ENCODE measurements at regions not wholly inside any gene's neighbourhood (a gene's known extent, or its start where the extent isn't known, plus 50 kb on each side); places are given as distances from the start of the nearest gene placed in this dataset.
A peak's percentile ranks its signal among the peaks of the same experiment; 100 is the strongest.

- no peak for DNase-seq (ENCODE audit: low read depth)
Observed at GRCh38 chr9:7238247-7238637, 480.5 kb downstream of the KDM4C start.

- DNase-seq (ENCODE audit: low read depth), result peak; percentile 83
Observed at GRCh38 chr9:7237473-7238246, 479.9 kb downstream of the KDM4C start.

- no peak for DNase-seq (ENCODE audit: low read depth)
Observed at GRCh38 chr9:7236186-7236585, 478.4 kb downstream of the KDM4C start.

GRCh38 chr9:7234144-7234543 is 476.4 kb downstream of the KDM4C start:
- no peak for DNase-seq (ENCODE audit: low read depth)

- DNase-seq (ENCODE audit: low read depth), result no peak
Observed at GRCh38 chr9:7229571-7229970, 471.8 kb downstream of the KDM4C start.

- no peak for DNase-seq (ENCODE audit: low read depth)
Observed at GRCh38 chr9:7228726-7229125, 471.0 kb downstream of the KDM4C start.

- no peak for DNase-seq (ENCODE audit: low read depth)
Observed at GRCh38 chr9:7227951-7228350, 470.2 kb downstream of the KDM4C start.

- no peak for DNase-seq (ENCODE audit: low read depth)
Observed at GRCh38 chr9:7226007-7226640, 468.4 kb downstream of the KDM4C start.
